SK-N-SH (cell line): ENCODE measurements at regions not wholly inside any gene's neighbourhood (a gene's known extent, or its start where the extent isn't known, plus 50 kb on each side); places are given as distances from the start of the nearest gene placed in this dataset.

Experiments used
- EZH2phosphoT487 ChIP-seq: fragments of 200-600 bp; sonication (generic); IDR thresholded peaks from 2 replicates; pipeline ENCODE4 v1.6.1; 2017; ENCODE audit warnings: low read depth, mixed run types, mild to moderate bottlenecking, antibody characterized with exemption, moderate library complexity, borderline replicate concordance
- FOXM1 ChIP-seq: IDR thresholded peaks from 2 replicates; pipeline ENCODE4 v1.4.0; 2012; ENCODE audit warnings: low read depth, mild to moderate bottlenecking
- GABPA ChIP-seq: IDR thresholded peaks from 2 replicates; pipeline ENCODE4 v1.4.0; 2012; ENCODE audit warnings: low read depth, mild to moderate bottlenecking
- USF2 ChIP-seq: fragments of 150-350 bp; IDR thresholded peaks from 2 replicates; pipeline ENCODE4 v1.6.1; 2017; ENCODE audit warnings: antibody characterized with exemption, low read length, low read depth, borderline replicate concordance
- TF ChIP-seq, protein P1 (sequence below): fragments of 200-600 bp; sonication (generic); IDR thresholded peaks from 2 replicates; pipeline ENCODE4 v1.6.1; 2017; ENCODE audit warnings: antibody characterized with exemption, mild to moderate bottlenecking, moderate library complexity

DNA sequence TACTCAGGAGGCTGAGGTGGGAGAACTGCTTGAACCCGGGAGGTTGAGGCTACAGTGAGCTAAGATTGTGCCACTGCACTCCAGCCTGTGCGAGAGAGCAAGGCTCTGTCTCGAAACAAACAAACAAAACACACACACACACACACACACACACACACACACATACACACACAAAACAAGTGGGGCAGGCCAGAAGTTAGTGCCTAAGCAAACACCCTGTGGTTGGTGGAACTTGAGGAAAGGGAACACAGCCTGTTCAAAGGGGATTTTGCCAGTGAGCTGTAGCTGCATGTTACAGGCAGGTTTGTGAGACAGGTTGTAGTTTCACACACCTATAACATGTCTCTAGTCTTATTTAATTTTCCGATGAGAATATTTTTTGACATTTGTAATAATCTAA is 175.3 kb upstream of the CLEC14A start:
- TF ChIP-seq FOXM1 (no peak), EZH2phosphoT487 (no peak), USF2 (no peak), GABPA (no peak)
- TF ChIP-seq, protein P1, sequence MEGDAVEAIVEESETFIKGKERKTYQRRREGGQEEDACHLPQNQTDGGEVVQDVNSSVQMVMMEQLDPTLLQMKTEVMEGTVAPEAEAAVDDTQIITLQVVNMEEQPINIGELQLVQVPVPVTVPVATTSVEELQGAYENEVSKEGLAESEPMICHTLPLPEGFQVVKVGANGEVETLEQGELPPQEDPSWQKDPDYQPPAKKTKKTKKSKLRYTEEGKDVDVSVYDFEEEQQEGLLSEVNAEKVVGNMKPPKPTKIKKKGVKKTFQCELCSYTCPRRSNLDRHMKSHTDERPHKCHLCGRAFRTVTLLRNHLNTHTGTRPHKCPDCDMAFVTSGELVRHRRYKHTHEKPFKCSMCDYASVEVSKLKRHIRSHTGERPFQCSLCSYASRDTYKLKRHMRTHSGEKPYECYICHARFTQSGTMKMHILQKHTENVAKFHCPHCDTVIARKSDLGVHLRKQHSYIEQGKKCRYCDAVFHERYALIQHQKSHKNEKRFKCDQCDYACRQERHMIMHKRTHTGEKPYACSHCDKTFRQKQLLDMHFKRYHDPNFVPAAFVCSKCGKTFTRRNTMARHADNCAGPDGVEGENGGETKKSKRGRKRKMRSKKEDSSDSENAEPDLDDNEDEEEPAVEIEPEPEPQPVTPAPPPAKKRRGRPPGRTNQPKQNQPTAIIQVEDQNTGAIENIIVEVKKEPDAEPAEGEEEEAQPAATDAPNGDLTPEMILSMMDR = no peak
